ENCODE measurements at regions not wholly inside any gene's neighbourhood (a gene's known extent, or its start where the extent isn't known, plus 50 kb on each side); places are given as distances from the start of the nearest gene placed in this dataset.
"Not testable (repeated sequence)": the region's sequence is repeated elsewhere in the genome, so short reads cannot be mapped to it uniquely, and the experiment has no call there.

GRCh38 chr2:53536583-53537361 is 230.8 kb upstream of the CHAC2 start:
- no peak for DNase-seq

- DNase-seq, result no peak
Observed at GRCh38 chr2:53535234-53535840, 232.3 kb upstream of the CHAC2 start.

- DNase-seq, result no peak
Observed at GRCh38 chr2:53530126-53530525, 237.5 kb upstream of the CHAC2 start.

GRCh38 chr2:53527056-53527455 is 240.5 kb upstream of the CHAC2 start:
- DNase-seq, result no peak

GRCh38 chr2:53519918-53520841 is 247.4 kb upstream of the CHAC2 start:
- DNase-seq, result no peak

- DNase-seq, result no peak
Observed at GRCh38 chr2:53517406-53517805, 250.2 kb upstream of the CHAC2 start.

GRCh38 chr2:53516650-53517049 is 251.0 kb upstream of the CHAC2 start:
- no peak for DNase-seq

GRCh38 chr2:53515435-53516332 is 251.9 kb upstream of the CHAC2 start:
- no peak for DNase-seq

- no peak for DNase-seq
Observed at GRCh38 chr2:53513167-53513666, 254.4 kb upstream of the CHAC2 start.

- no peak for DNase-seq
Observed at GRCh38 chr2:53512071-53512826, 255.4 kb upstream of the CHAC2 start.

- DNase-seq, result no peak
Observed at GRCh38 chr2:53511549-53511948, 256.1 kb upstream of the CHAC2 start.

GRCh38 chr2:53510401-53510800 is 257.2 kb upstream of the CHAC2 start:
- DNase-seq, result no peak

GRCh38 chr2:53509831-53510388 is 257.7 kb upstream of the CHAC2 start:
- DNase-seq, result no peak

- DNase-seq, result peak; percentile 54
Observed at GRCh38 chr2:53508667-53509066, 258.9 kb upstream of the CHAC2 start.

- DNase-seq, result not testable (repeated sequence)
Observed at GRCh38 chr2:53507070-53507469, 260.5 kb upstream of the CHAC2 start.

GRCh38 chr2:53505826-53506225 is 261.8 kb upstream of the CHAC2 start:
- DNase-seq, result no peak

GRCh38 chr2:53504507-53504906 is 263.1 kb upstream of the CHAC2 start:
- DNase-seq, result no peak

- DNase-seq, result no peak
Observed at GRCh38 chr2:53500181-53500580, 267.4 kb upstream of the CHAC2 start.

- no peak for DNase-seq
Observed at GRCh38 chr2:53498210-53498609, 269.4 kb upstream of the CHAC2 start.

GRCh38 chr2:53497020-53497419 is 270.6 kb upstream of the CHAC2 start:
- no peak for DNase-seq

- no peak for DNase-seq
Observed at GRCh38 chr2:53493210-53493609, 274.4 kb upstream of the CHAC2 start.

Data from Kasumi-1 (cell line).